BJ (cell line): ENCODE measurements at regions not wholly inside any gene's neighbourhood (a gene's known extent, or its start where the extent isn't known, plus 50 kb on each side); places are given as distances from the start of the nearest gene placed in this dataset.

Experiments used
- CTCF ChIA-PET: fragments of 350-600 bp; formaldehyde crosslinking; extraction: SDS; loops from one replicate; lab custom pipeline; 2021; ENCODE audit warnings: antibody characterized with exemption, inconsistent platforms; lab: Yijun Ruan, JAX
- POLR2A ChIA-PET: fragments of 300-600 bp; sonication (Branson Sonifier 250); formaldehyde crosslinking; extraction: SDS; loops from one replicate; lab custom pipeline; 2021; ENCODE audit warnings: antibody characterized with exemption; lab: Charles Lee
- DNase-seq: peaks from one replicate; pipeline ENCODE4 v3.0.0-alpha.2; 2011; ENCODE audit warnings: low read depth
- H3K27me3 ChIP-seq: 2 replicates; pipeline ENCODE4 v1.6.0; 2011; ENCODE audit warnings: low read length; ENCODE audit not compliant: control insufficient read depth, insufficient read depth
- H3K36me3 ChIP-seq: 2 replicates; pipeline ENCODE4 v1.5.1; 2011; ENCODE audit warnings: low read length; ENCODE audit not compliant: control insufficient read depth, insufficient read depth
- H3K4me3 ChIP-seq: 2 replicates; pipeline ENCODE4 v1.5.1; 2011; ENCODE audit warnings: low read depth, mild to moderate bottlenecking, control low read depth, low read length
- CTCF ChIP-seq: IDR thresholded peaks from 2 replicates; pipeline ENCODE4 v1.5.1; 2011; ENCODE audit warnings: low read depth, mild to moderate bottlenecking, control low read depth, inconsistent platforms, low read length, moderate library complexity; ENCODE audit not compliant: insufficient read depth

GRCh38 chr4:173801361-173801760, 271.3 kb upstream of the HAND2 start:
- Histone ChIP-seq H3K36me3 (no peaks in the 10 kb centered on the region), H3K27me3 (no peaks in the 10 kb centered on the region), H3K4me3 (no peak overlapping the region)
- CTCF ChIA-PET, result interaction anchor here (1.0 kb wide), 1 partner anchor 519 kb away, joined by 3 read pairs; no protein-coding TSS in a partner anchor
- no peak for TF ChIP-seq CTCF
- POLR2A ChIA-PET, result no interaction called here
- no peak for DNase-seq

GRCh38 chr4:173797296-173797695, 267.3 kb upstream of the HAND2 start:
- Histone ChIP-seq H3K4me3 (no peak overlapping the region), H3K36me3 (no peaks in the 10 kb centered on the region), H3K27me3 (no peaks in the 10 kb centered on the region)
- no peak for TF ChIP-seq CTCF
- DNase-seq, result no peak
- ChIA-PET POLR2A (no interaction called here), CTCF (no interaction called here)

GRCh38 chr4:173794662-173795061, 264.6 kb upstream of the HAND2 start:
- no peak for DNase-seq
- H3K27me3 ChIP-seq, result no peaks in the 10 kb centered on the region
- TF ChIP-seq CTCF, result no peak
- CTCF ChIA-PET, result no interaction called here
- POLR2A ChIA-PET, result no interaction called here
- H3K4me3 ChIP-seq, result no peak overlapping the region
- H3K36me3 ChIP-seq, result no peaks in the 10 kb centered on the region

GRCh38 chr4:173793937-173794510, 264.0 kb upstream of the HAND2 start:
- no peak for TF ChIP-seq CTCF
- H3K36me3 ChIP-seq, result no peaks in the 10 kb centered on the region
- H3K4me3 ChIP-seq, result no peak overlapping the region
- DNase-seq, result no peak
- ChIA-PET CTCF (no interaction called here), POLR2A (no interaction called here)
- H3K27me3 ChIP-seq, result no peaks in the 10 kb centered on the region

- Histone ChIP-seq H3K36me3 (no peaks in the 10 kb centered on the region), H3K27me3 (no peaks in the 10 kb centered on the region), H3K4me3 (no peak overlapping the region)
- TF ChIP-seq CTCF, result no peak
- CTCF ChIA-PET, result no interaction called here
- no peak for DNase-seq
- POLR2A ChIA-PET, result no interaction called here
Measured at GRCh38 chr4:173782660-173783059, 252.6 kb upstream of the HAND2 start.
